ENCODE measurements at regions not wholly inside any gene's neighbourhood (a gene's known extent, or its start where the extent isn't known, plus 50 kb on each side); places are given as distances from the start of the nearest gene placed in this dataset.

DNA sequence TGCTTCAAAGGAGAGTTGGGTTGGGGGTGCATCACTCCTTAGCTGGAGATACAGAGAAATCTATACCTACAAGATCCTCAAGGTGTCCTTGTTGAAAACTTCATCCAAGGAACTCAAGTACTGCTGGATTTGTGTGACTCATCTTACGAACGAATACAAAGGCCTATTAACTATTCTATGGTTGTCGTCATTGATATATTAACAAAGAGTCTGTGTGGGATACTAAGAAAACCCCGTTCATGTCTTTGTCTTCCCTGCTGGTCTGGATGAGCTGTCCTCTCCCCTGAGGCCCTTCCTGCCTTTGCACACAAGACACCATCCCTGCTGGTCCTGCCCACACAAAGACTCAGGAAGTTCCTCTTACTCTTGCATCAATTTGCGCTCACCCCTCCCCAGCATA is 54.9 kb upstream of the IRF2 start:
- no peak for DNase-seq (ENCODE audit: extremely low read depth, low read depth)

- no peak for DNase-seq (ENCODE audit: extremely low read depth, low read depth)
Measured at GRCh38 chr4:184528713-184529112, 54.4 kb upstream of the IRF2 start.

- no peak for DNase-seq (ENCODE audit: extremely low read depth, low read depth)
Measured at GRCh38 chr4:184528051-184528450, 53.7 kb upstream of the IRF2 start.

GRCh38 chr4:184526228-184526627 is 51.9 kb upstream of the IRF2 start:
- no peak for DNase-seq (ENCODE audit: extremely low read depth, low read depth)
